ENCODE measurements at regions not wholly inside any gene's neighbourhood (a gene's known extent, or its start where the extent isn't known, plus 50 kb on each side); places are given as distances from the start of the nearest gene placed in this dataset.
"Not testable (repeated sequence)": the region's sequence is repeated elsewhere in the genome, so short reads cannot be mapped to it uniquely, and the experiment has no call there.

DNA sequence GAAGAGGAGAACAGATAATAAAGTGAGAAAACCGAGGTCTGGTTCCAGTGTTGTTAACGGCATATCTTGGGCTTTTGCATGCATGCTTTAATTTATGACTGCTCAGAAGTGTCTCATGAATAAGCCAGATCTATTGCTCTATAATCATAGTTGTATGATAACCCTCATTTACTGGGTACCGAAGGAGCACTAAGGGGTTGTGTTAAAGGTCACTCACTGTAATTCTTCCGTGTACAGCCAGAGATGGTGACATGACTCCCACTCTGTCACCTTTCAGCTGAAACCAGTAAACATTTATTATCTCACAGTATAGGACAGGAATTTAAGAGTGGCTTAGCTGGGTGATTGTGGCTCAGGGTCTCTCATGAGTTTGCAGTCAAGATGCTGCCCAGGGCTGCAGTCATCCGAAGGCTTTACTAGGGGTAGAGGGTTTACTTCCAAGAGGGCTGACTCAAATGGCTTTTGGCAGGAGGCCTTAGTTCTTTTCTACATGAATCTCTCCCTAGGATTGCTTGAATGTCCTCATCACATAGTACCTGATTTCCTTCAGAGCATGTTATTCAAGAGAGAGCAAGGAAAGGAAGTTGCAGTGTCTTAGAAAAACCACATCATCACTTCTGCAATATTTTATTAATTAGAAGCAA, 107.0 kb downstream of the NAB1 start:
- Histone ChIP-seq H4K20me1 (ENCODE audit: insufficient read depth, low read length) (no peaks in the 10 kb centered on the region), H3K36me3 (ENCODE audit: insufficient read depth, low read length) (no peaks in the 10 kb centered on the region), H3K4me1 (ENCODE audit: insufficient read depth, low read length) (peaks cover 8% of the 10 kb centered on the region), H2AFZ (ENCODE audit: low read length) (no peak overlapping the region), H3K79me2 (ENCODE audit: insufficient read depth, low read length) (no peaks in the 10 kb centered on the region), H3K27me3 (ENCODE audit: insufficient read depth, low read length) (no peaks in the 10 kb centered on the region), H3K4me2 (ENCODE audit: insufficient read depth, low read length) (no peak overlapping the region), H3K27ac (ENCODE audit: low read depth, low read length) (no peak overlapping the region), H3K4me3 (ENCODE audit: insufficient read depth, low read length) (no peak overlapping the region), H3K9me3 (ENCODE audit: low read depth, low read length) (no peaks in the 10 kb centered on the region)
- DNase-seq (ENCODE audit: insufficient read length, low spot score, missing footprints) = no peak
- TF ChIP-seq, protein P1, sequence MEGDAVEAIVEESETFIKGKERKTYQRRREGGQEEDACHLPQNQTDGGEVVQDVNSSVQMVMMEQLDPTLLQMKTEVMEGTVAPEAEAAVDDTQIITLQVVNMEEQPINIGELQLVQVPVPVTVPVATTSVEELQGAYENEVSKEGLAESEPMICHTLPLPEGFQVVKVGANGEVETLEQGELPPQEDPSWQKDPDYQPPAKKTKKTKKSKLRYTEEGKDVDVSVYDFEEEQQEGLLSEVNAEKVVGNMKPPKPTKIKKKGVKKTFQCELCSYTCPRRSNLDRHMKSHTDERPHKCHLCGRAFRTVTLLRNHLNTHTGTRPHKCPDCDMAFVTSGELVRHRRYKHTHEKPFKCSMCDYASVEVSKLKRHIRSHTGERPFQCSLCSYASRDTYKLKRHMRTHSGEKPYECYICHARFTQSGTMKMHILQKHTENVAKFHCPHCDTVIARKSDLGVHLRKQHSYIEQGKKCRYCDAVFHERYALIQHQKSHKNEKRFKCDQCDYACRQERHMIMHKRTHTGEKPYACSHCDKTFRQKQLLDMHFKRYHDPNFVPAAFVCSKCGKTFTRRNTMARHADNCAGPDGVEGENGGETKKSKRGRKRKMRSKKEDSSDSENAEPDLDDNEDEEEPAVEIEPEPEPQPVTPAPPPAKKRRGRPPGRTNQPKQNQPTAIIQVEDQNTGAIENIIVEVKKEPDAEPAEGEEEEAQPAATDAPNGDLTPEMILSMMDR (IDR thresholded peaks at IDR 0.05; ENCODE audit: extremely low read depth, low read depth, low read length) = no peak

DNA sequence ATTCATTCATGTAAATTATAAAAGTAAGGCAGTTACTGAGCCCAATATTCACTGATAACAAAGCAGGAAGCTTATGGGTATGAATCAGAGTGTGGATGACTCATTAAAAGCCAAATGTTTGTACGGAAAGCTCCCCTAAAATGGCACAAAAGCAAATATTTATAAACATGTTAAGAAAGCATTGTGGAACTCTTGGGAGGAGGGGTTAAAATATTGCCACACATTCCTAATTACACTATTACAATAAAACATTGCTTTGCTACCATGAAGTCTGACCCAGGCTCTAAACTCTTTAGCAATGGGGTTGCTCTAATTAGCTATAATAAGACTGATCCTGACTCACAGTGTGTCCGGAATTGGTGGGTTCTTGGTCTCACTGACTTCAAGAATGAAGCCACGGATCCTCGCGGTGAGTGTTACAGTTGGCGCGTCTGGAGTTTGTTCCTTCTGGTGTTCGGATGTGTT, 110.9 kb downstream of the NAB1 start:
- Histone ChIP-seq H3K4me1 (ENCODE audit: insufficient read depth, low read length) (peaks cover 12% of the 10 kb centered on the region), H4K20me1 (ENCODE audit: insufficient read depth, low read length) (no peaks in the 10 kb centered on the region), H3K4me2 (ENCODE audit: insufficient read depth, low read length) (peak overlapping the region; percentile 3), H2AFZ (ENCODE audit: low read length) (no peak overlapping the region), H3K27me3 (ENCODE audit: insufficient read depth, low read length) (no peaks in the 10 kb centered on the region), H3K27ac (ENCODE audit: low read depth, low read length) (no peak overlapping the region), H3K4me3 (ENCODE audit: insufficient read depth, low read length) (no peak overlapping the region), H3K36me3 (ENCODE audit: insufficient read depth, low read length) (no peaks in the 10 kb centered on the region), H3K9me3 (ENCODE audit: low read depth, low read length) (no peaks in the 10 kb centered on the region), H3K79me2 (ENCODE audit: insufficient read depth, low read length) (no peaks in the 10 kb centered on the region)
- TF ChIP-seq, protein P1 (IDR thresholded peaks at IDR 0.05; ENCODE audit: extremely low read depth, low read depth, low read length) = no peak
- peak; percentile 91 for DNase-seq (ENCODE audit: insufficient read length, low spot score, missing footprints)

DNA sequence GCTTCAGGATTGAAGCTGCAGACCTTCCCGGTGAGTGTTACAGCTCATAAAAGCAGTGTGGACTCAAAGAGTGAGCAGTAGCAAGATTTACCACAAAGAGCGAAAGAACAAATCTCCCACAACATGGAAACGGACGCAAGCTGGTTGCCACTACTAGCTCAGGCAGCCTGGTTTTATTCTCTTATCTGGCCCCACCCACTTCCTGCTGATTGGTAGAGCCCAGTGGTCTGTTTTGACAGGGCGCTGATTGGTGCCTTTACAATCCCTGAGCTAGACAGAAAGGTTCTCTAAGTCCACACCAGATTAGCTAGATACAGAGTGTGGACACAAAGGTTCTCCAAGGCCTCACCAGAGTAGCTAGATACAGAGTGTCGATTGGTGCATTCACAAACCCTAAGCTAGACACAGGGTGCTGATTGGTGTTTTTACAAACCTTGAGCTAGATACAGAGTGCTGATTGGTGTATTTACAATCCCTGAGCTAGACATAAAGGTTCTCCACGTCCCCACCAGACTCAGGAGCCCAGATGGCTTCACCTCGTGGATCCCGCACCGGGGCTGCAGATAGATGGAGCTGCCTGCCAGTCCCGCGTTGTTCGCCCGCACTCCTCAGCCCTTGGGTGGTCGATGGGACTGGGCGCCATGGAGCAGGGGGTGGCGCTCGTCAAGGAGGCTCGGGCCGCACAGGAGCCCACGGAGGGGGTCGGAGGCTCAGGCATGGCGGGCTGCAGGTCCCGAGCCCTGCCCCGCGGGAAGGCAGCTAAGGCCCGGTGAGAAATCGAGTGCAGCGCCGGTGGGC, 111.7 kb downstream of the NAB1 start:
- H3K9me3 ChIP-seq (ENCODE audit: low read depth, low read length); H3K79me2 ChIP-seq (ENCODE audit: insufficient read depth, low read length); H3K27ac ChIP-seq (ENCODE audit: low read depth, low read length); H3K4me3 ChIP-seq (ENCODE audit: insufficient read depth, low read length); H4K20me1 ChIP-seq (ENCODE audit: insufficient read depth, low read length); H3K36me3 ChIP-seq (ENCODE audit: insufficient read depth, low read length); H2AFZ ChIP-seq (ENCODE audit: low read length); H3K27me3 ChIP-seq (ENCODE audit: insufficient read depth, low read length); H3K4me2 ChIP-seq (ENCODE audit: insufficient read depth, low read length); DNase-seq (ENCODE audit: insufficient read length, low spot score, missing footprints): not testable (repeated sequence)
- H3K4me1 ChIP-seq (ENCODE audit: insufficient read depth, low read length) = peaks cover 12% of the 10 kb centered on the region

DNA sequence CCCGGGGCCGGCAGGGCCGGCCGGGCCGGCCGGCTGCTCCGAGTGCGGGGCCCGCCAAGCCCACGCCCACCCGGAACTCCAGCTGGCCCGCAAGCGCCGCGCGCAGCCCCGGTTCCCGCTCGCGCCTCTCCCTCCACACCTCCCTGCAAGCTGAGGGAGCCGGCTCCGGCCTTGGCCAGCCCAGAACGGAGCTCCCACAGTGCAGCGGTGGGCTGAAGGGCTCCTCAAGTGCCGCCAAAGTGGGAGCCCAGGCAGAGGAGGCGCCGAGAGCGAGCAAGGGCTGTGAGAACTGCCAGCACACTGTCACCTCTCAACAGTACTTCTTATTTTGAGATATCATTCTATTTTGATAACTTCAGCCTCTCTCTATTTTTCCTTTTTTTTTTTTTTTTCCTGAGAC, 112.3 kb downstream of the NAB1 start:
- not testable (repeated sequence) for DNase-seq (ENCODE audit: insufficient read length, low spot score, missing footprints); H4K20me1 ChIP-seq (ENCODE audit: insufficient read depth, low read length); H3K36me3 ChIP-seq (ENCODE audit: insufficient read depth, low read length); H3K4me3 ChIP-seq (ENCODE audit: insufficient read depth, low read length); H2AFZ ChIP-seq (ENCODE audit: low read length); H3K27me3 ChIP-seq (ENCODE audit: insufficient read depth, low read length); H3K79me2 ChIP-seq (ENCODE audit: insufficient read depth, low read length); H3K27ac ChIP-seq (ENCODE audit: low read depth, low read length); H3K9me3 ChIP-seq (ENCODE audit: low read depth, low read length)
- Histone ChIP-seq H3K4me1 (ENCODE audit: insufficient read depth, low read length) (peaks cover 17% of the 10 kb centered on the region), H3K4me2 (ENCODE audit: insufficient read depth, low read length) (peak overlapping the region; percentile 43)

DNA sequence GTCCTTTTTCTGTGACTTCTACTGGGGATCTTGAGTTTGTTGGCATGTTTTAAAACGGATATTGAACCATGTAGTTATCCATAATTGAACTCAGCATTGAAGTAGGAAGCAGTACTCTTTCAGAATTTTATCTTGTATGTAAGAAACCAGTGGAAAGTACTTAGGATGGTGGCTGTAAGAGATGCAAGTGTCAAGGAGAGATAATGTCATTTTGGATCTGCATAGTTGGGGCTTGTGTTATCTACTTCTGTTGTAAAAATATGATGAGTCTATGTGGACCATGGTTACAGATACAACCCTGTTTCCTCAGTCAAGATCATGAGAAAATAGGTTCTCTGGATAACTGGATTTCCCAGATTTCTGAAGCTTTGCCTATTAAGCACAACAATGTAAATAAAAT, 113.7 kb downstream of the NAB1 start:
- Histone ChIP-seq H3K9me3 (ENCODE audit: low read depth, low read length) (no peaks in the 10 kb centered on the region), H3K27ac (ENCODE audit: low read depth, low read length) (no peak overlapping the region)

More for the DNA sequence above, 113.7 kb downstream of the NAB1 start:
- Histone ChIP-seq H4K20me1 (ENCODE audit: insufficient read depth, low read length) (no peaks in the 10 kb centered on the region), H3K36me3 (ENCODE audit: insufficient read depth, low read length) (no peaks in the 10 kb centered on the region), H3K4me1 (ENCODE audit: insufficient read depth, low read length) (peaks cover 15% of the 10 kb centered on the region), H3K4me2 (ENCODE audit: insufficient read depth, low read length) (no peak overlapping the region), H3K4me3 (ENCODE audit: insufficient read depth, low read length) (no peak overlapping the region), H3K79me2 (ENCODE audit: insufficient read depth, low read length) (no peaks in the 10 kb centered on the region), H2AFZ (ENCODE audit: low read length) (no peak overlapping the region), H3K27me3 (ENCODE audit: insufficient read depth, low read length) (no peaks in the 10 kb centered on the region)
- TF ChIP-seq, protein P1 (IDR thresholded peaks at IDR 0.05; ENCODE audit: extremely low read depth, low read depth, low read length) = no peak
- DNase-seq (ENCODE audit: insufficient read length, low spot score, missing footprints) = peak; percentile 36
